GM13977 (cell line): ENCODE measurements at regions not wholly inside any gene's neighbourhood (a gene's known extent, or its start where the extent isn't known, plus 50 kb on each side); places are given as distances from the start of the nearest gene placed in this dataset.

Source experiments
- DNase-seq: peaks from one replicate; pipeline ENCODE4 v3.0.0; 2012; ENCODE audit warnings: low spot score
- CTCF ChIP-seq: IDR thresholded peaks from 2 replicates; pipeline ENCODE4 v1.5.1; 2012; ENCODE audit warnings: mild to moderate bottlenecking, control low read depth; ENCODE audit not compliant: insufficient read depth; ENCODE audit errors: extremely low read depth, missing control alignments
- in situ Hi-C: fragments of 300-500 bp; cut with MboI; formaldehyde crosslinking; loops from one replicate; pipeline ENCODE4 v1.12.0; 2022; ENCODE audit warnings: low sequenced_read_pairs, low pct_unique_long_range_greater_than_20kb, mixed read lengths, inconsistent platforms; ENCODE audit not compliant: unreplicated experiment

GRCh38 chr2:136167721-136168475, 49.9 kb upstream of the CXCR4 start:
- in situ Hi-C loops: no loop called here
- DNase-seq: no peak
- TF ChIP-seq CTCF: no peak
